ENCODE measurements at regions not wholly inside any gene's neighbourhood (a gene's known extent, or its start where the extent isn't known, plus 50 kb on each side); places are given as distances from the start of the nearest gene placed in this dataset.
"Not testable (repeated sequence)": the region's sequence is repeated elsewhere in the genome, so short reads cannot be mapped to it uniquely, and the experiment has no call there.

- TF ChIP-seq CTCF (IDR thresholded peaks at IDR 0.05; ENCODE audit: low read depth, low read length, poor library complexity, severe bottlenecking); EZH2phosphoT487 (IDR thresholded peaks at IDR 0.05; ENCODE audit: borderline replicate concordance, low read length): not testable (repeated sequence)
Measured at GRCh38 chr7:13817230-13817629, 172.2 kb downstream of the ETV1 start.

Data from DOHH2 (cell line).